ENCODE measurements at regions not wholly inside any gene's neighbourhood (a gene's known extent, or its start where the extent isn't known, plus 50 kb on each side); places are given as distances from the start of the nearest gene placed in this dataset.

GRCh38 chr2:3037196-3038194 is 340.1 kb downstream of the EIPR1 start:
- TF ChIP-seq, protein P1, sequence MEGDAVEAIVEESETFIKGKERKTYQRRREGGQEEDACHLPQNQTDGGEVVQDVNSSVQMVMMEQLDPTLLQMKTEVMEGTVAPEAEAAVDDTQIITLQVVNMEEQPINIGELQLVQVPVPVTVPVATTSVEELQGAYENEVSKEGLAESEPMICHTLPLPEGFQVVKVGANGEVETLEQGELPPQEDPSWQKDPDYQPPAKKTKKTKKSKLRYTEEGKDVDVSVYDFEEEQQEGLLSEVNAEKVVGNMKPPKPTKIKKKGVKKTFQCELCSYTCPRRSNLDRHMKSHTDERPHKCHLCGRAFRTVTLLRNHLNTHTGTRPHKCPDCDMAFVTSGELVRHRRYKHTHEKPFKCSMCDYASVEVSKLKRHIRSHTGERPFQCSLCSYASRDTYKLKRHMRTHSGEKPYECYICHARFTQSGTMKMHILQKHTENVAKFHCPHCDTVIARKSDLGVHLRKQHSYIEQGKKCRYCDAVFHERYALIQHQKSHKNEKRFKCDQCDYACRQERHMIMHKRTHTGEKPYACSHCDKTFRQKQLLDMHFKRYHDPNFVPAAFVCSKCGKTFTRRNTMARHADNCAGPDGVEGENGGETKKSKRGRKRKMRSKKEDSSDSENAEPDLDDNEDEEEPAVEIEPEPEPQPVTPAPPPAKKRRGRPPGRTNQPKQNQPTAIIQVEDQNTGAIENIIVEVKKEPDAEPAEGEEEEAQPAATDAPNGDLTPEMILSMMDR (IDR thresholded peaks at IDR 0.05) = no peak
- no peak overlapping the region for H3K4me3 ChIP-seq
- DNase-seq (ENCODE audit: low spot score) = no peak

DNA sequence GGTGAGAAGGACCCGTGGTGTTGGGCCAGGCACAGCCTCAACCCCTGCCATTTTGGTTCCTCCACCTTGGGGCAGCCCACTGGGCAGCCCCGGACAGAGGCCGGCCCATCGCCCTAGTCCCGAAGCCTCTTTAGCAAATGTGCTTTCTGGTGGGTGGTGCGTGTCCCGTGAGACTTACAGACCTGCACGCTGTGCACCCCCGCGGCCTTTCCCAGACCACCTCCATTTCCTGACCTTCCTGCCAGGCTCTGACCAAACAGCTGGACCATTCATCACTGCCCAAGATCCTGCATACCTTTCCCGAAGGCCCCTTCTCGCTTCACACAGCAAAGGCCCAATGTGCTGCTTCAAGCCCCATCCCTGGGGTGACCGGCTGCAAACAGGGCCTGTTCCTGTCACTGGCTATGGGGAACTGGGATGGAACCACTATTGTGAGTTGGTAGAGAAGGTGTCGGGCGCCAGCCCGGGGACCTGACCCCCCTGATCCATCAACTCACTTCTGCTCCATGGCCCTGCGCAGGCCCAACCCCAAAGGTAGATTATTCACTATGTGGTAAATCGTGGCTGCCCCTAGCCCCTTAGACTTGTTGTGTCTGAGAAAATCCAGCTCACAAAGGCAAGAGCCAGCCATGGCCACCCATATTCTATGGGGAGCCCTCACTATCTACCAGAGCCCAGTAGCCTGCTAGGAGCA is 341.0 kb downstream of the EIPR1 start:
- Histone ChIP-seq H3K4me1 (ENCODE audit: control insufficient read depth in 1 of 2, low read depth in 2 of 2) (no peaks in the 10 kb centered on the region), H3K36me3 (no peaks in the 10 kb centered on the region), H3K27me3 (replicated peaks; ENCODE audit: insufficient read depth) (no peaks in the 10 kb centered on the region), H3K4me3 (no peak overlapping the region), H3K27ac (no peak overlapping the region), H3K9me3 (no peaks in the 10 kb centered on the region)
- DNase-seq (ENCODE audit: low spot score) (no peak), ATAC-seq (ENCODE audit: insufficient number of reproducible peaks, low FRiP score, low read depth) (no peak)
- TF ChIP-seq, protein P1 (IDR thresholded peaks at IDR 0.05) = no peak

More at GRCh38 chr2:3037196-3038194, 340.1 kb downstream of the EIPR1 start:
- H3K9me3 ChIP-seq = no peaks in the 10 kb centered on the region
- H3K27me3 ChIP-seq (replicated peaks; ENCODE audit: insufficient read depth) = no peaks in the 10 kb centered on the region
- H3K36me3 ChIP-seq = no peaks in the 10 kb centered on the region
- ATAC-seq (ENCODE audit: insufficient number of reproducible peaks, low FRiP score, low read depth) = no peak
- H3K27ac ChIP-seq = no peak overlapping the region
- H3K4me1 ChIP-seq (ENCODE audit: control insufficient read depth in 1 of 2, low read depth in 2 of 2) = no peaks in the 10 kb centered on the region

DNA sequence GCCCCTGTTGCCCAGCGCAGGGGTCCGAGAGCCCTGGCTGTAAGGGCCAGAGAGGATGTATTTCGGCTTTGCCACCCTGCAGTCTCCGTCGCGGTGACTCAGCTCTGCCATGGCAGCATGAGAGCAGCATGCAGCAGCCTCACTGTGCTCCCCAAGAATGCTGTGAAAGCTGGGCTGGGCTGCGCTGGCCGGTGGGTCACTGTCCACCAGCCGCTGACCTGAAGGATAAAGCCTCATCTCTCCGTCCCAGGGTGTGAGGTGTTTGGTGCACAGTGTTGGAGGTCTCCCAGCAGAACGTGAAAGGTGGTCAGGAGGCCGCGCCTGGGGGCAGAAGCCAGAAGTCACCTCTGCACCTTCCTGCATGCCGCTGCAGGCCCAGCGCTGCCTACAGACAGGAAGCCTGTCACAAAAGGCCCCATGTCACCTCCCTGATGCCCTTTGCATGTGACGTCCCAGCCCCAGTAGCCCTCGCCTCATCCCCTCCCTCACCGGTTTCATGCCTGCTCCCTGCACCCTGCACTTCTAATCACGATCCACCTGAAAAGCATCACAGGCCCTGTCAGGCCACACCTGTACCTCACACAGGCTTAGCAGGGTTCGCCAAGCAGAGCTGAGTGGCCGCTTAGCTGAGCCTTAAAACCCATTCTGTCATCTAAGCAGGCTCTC is 342.1 kb downstream of the EIPR1 start:
- H3K27ac ChIP-seq = no peak overlapping the region
- TF ChIP-seq, protein P1 (IDR thresholded peaks at IDR 0.05) = no peak
- ATAC-seq (ENCODE audit: insufficient number of reproducible peaks, low FRiP score, low read depth) (no peak), DNase-seq (ENCODE audit: low spot score) (no peak)
- H3K27me3 ChIP-seq (replicated peaks; ENCODE audit: insufficient read depth) = no peaks in the 10 kb centered on the region
- H3K36me3 ChIP-seq = no peaks in the 10 kb centered on the region
- H3K9me3 ChIP-seq = no peaks in the 10 kb centered on the region
- no peaks in the 10 kb centered on the region for H3K4me1 ChIP-seq (ENCODE audit: control insufficient read depth in 1 of 2, low read depth in 2 of 2)
- H3K4me3 ChIP-seq = no peak overlapping the region

GRCh38 chr2:3034856-3035255 is 342.8 kb downstream of the EIPR1 start:
- H3K4me1 ChIP-seq (ENCODE audit: control insufficient read depth in 1 of 2, low read depth in 2 of 2) = no peaks in the 10 kb centered on the region
- no peaks in the 10 kb centered on the region for H3K9me3 ChIP-seq
- TF ChIP-seq, protein P1 (IDR thresholded peaks at IDR 0.05) = no peak
- ATAC-seq (ENCODE audit: insufficient number of reproducible peaks, low FRiP score, low read depth) (no peak), DNase-seq (ENCODE audit: low spot score) (no peak)
- H3K4me3 ChIP-seq = no peak overlapping the region
- no peak overlapping the region for H3K27ac ChIP-seq
- H3K27me3 ChIP-seq (replicated peaks; ENCODE audit: insufficient read depth) = no peaks in the 10 kb centered on the region
- no peaks in the 10 kb centered on the region for H3K36me3 ChIP-seq

- DNase-seq (ENCODE audit: low spot score) = no peak
- Histone ChIP-seq H3K9me3 (no peaks in the 10 kb centered on the region), H3K4me1 (ENCODE audit: control insufficient read depth in 1 of 2, low read depth in 2 of 2) (no peaks in the 10 kb centered on the region), H3K27me3 (replicated peaks; ENCODE audit: insufficient read depth) (no peaks in the 10 kb centered on the region), H3K27ac (no peak overlapping the region), H3K36me3 (no peaks in the 10 kb centered on the region), H3K4me3 (no peak overlapping the region)
- TF ChIP-seq, protein P1 (IDR thresholded peaks at IDR 0.05) = no peak
- no peak for ATAC-seq (ENCODE audit: insufficient number of reproducible peaks, low FRiP score, low read depth)
Observed at GRCh38 chr2:3034396-3034795, 343.2 kb downstream of the EIPR1 start.
